GM11168 (cell line): ENCODE measurements at regions not wholly inside any gene's neighbourhood (a gene's known extent, or its start where the extent isn't known, plus 50 kb on each side); places are given as distances from the start of the nearest gene placed in this dataset.
"Not testable (repeated sequence)": the region's sequence is repeated elsewhere in the genome, so short reads cannot be mapped to it uniquely, and the experiment has no call there.

Experiments used
- in situ Hi-C: fragments of 300-500 bp; cut with MboI; formaldehyde crosslinking; loops from one replicate; pipeline ENCODE4 v1.12.0; 2022; ENCODE audit warnings: low sequenced_read_pairs; ENCODE audit not compliant: unreplicated experiment

GRCh38 chr9:27671636-27672035 is 98.4 kb upstream of the C9orf72 start:
- in situ Hi-C loops: no loop called here

DNA sequence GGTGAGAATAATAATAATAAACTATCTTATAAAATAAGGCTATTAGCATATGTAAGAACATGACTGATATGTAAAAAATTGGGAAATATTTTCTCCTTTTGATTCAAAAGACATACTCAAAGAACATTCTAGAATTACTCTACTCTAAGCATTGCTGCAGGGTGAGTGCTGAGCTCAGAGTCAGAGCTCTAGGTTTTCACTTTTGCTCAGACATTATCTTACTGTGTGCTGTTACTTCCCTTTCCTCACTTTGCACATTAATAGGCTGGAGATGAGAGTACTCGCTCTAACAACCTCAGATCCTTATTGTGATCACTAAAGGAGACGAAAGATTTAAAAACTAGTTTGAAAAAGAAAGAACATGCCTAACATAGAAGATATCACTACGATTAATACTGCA is 99.4 kb upstream of the C9orf72 start:
- in situ Hi-C loops: no loop called here

- in situ Hi-C loops: no loop called here
Observed at GRCh38 chr9:27673641-27674040, 100.4 kb upstream of the C9orf72 start.

DNA sequence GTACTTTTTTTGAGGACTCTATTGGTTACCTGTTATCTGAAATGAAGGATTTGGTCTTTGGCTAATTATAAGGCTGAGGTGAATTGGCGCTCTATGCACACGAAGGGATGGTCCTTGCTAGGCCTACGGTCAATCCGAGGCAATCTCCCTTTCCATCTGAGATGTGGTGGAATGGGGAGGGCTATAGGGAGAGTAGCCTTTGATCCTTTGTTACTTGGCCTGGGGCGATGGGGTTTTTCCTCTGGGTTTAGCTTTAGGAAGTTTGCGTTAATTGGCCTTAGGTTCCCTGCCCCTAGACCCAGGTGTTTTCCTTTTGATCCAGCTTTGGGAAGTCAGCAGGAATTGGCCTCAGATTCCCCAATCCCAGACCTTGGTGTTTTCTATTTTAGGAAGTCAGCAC is 102.1 kb upstream of the C9orf72 start:
- in situ Hi-C loops: no loop called here

GRCh38 chr9:27676827-27677226 is 103.5 kb upstream of the C9orf72 start:
- in situ Hi-C loops: no loop called here

DNA sequence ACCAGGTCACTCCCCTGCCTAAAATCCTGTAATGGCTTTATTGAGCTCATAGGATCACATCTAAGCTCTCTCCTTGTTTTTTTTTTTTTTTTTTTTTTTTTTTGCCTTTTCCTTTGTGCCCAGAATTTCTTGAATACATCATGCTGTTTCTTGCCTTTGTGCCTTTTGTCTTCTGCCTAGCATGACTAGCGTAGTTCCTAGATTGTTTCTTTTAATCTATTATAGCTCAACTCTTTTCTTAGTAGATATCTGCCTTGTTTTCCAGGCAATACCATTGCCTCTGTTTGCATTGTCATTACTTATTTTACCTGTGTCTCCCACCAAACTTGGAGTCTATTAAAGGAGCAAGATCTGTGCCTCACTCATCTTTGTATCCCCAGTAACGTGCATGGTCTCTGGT is 106.1 kb upstream of the C9orf72 start:
- in situ Hi-C loops: no loop called here

DNA sequence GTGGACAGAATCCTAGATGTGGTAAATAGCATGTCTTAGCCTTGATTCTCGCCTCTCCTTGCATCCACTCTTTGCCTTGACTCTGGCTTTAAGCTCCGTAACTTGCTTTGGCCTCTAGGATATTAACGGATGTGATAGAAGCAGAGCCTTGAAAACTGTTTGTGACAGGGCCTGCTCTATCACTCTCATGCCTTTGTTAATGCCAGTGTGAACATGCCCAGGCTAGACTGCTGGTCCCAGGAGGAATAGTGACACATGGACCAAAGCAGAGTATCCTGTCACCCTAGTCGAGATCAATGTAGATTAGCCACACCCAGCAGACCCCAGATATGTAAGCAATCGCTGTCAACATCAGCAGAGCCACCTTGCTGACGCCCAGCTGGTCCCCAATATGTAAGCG is 109.9 kb upstream of the C9orf72 start:
- in situ Hi-C loops: loop anchor here (10.0 kb wide), 1 partner anchor 62 kb away; no protein-coding TSS in a partner anchor

GRCh38 chr9:27688954-27689353 is 115.7 kb upstream of the C9orf72 start:
- in situ Hi-C loops: loop anchor here (10.0 kb wide), 1 partner anchor 56 kb away; no protein-coding TSS in a partner anchor

GRCh38 chr9:27690816-27691215 is 117.5 kb upstream of the C9orf72 start:
- in situ Hi-C loops: not testable (repeated sequence)

GRCh38 chr9:27699621-27700020 is 126.3 kb upstream of the C9orf72 start:
- in situ Hi-C loops: no loop called here

GRCh38 chr9:27701016-27701415 is 127.7 kb upstream of the C9orf72 start:
- in situ Hi-C loops: no loop called here

DNA sequence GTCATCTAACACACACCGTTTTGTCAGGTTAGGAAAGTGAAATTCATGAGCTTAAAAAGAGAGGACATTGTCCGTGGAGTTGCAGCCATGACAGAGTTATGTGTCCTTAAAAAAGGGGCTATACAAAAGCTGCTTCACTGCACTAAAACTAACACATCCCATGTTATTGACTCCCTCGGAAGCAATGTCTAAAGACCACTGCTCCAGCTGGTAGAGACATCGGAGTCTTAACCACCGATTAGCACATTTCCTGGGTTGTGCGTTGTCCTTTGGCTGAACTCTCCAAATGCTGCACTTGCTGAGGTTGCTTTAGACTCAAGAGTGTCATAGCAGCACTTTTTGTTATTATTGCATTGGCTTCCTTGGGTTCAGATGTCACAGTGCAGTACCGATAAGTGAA is 128.3 kb upstream of the C9orf72 start:
- in situ Hi-C loops: no loop called here

GRCh38 chr9:27703216-27703980 is 130.1 kb upstream of the C9orf72 start:
- in situ Hi-C loops: no loop called here

DNA sequence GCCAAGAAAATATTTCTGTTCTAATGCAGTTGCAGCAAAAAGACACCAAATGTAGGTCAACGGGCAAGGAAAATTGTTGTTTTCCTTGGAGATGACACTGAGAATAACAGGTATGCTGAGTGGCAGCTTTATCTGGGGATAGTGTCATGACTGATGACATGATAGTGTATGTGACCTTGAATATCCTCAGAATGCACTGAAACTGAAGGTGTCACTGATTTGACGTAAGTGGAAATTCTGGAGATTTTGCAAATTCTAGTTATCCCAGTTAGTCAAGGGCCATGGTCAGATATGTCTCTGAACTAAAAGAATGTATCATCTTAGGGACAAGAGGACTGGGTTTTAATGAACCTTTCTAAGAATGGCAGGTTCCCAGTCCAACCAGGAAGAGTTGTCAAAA is 138.0 kb upstream of the C9orf72 start:
- in situ Hi-C loops: no loop called here

DNA sequence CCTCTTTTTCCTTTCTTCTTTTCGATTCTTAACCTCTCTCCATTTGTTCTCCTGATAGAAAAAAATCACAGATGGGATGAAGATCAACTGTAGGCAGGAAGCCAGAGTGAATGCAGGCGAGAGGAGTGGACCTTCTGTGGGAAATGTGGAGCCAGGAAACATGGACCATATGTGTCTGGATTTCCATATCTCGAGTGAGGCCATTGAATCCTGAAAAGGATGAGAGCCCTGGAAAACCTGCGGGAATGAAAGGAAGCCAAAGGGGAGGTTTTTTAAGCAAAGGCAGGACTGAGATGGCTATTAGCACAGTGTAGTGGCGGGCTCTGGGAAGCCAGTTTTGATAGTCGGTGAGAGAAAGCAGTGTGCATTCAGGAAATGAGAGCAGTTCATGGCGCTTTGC is 139.5 kb upstream of the C9orf72 start:
- in situ Hi-C loops: no loop called here

GRCh38 chr9:27714388-27714787 is 141.1 kb upstream of the C9orf72 start:
- in situ Hi-C loops: no loop called here

DNA sequence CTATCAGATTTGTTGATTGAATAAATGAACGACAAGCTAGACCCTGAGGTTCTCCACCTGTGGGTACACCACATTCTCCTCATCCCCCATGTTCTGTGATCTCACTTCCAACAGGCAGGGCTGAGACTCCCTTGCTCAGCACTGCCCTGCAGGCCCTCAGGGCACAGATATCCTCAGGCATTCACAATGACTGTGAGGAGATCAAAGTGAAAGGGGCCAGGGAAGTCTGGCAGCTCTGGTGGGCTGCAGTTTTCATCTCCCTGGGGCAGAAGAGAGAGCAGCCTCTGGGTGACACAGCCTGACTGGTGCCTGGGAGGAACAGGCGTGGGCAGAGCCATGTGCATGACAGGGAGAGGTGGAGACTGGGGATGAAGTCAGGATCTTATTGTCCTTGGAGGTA is 142.4 kb upstream of the C9orf72 start:
- in situ Hi-C loops: no loop called here

DNA sequence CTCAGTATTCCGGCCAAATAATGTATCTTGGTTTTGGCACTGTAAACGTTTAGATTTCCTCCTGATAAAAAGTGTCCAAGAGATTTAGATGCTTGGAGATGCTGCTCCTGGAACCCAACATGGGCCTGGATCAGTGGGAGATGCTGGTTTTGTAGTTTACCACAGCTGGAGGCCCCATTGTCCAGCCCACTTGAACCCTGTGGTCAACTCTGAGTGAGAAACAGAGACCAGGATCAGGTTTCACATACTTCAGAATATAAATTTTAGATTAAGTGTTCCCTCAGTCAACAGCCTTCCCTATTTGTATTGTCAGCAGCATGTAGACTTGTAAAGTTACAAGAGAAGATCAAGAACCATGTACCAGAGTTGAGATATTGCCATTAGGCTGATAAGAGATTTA is 144.7 kb upstream of the C9orf72 start:
- in situ Hi-C loops: no loop called here

DNA sequence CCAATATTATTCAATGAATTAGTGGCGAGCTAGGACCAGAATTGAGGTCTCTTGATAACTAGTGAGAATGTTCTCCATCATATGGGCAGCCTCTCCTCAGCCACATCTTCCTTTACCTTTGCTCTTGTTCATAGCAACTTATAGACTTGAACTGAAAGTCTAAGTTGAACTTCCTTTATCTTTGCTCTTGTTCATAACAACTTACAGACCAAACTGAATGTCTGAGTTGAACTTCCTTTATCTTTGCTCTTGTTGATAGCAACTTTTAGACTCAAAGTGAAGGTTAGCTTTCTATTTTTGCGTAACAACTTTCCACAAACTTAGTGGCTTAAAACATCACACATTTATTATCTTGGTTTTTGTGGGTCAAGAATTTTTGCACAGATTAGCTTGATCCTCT is 146.4 kb upstream of the C9orf72 start:
- in situ Hi-C loops: loop anchor here (10.0 kb wide), 1 partner anchor 355 kb away; no protein-coding TSS in a partner anchor

DNA sequence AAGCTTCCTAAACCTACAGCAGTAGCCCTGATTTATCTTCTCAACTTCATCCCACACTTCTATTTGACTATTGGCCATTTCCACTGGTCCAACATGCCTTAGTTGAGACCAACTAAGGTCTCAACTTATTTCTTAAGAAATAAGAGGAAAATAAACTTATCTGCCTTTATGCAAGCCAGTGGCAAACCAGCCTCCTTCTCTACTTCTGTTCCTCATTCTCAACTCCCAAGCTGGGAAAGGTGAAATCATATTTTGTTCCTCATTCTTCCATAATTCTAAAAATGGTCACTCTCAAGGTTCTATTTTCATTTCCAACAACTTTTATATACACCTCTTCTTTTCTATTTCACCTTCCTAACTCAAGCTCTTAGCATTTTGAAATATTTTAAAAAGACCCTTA is 149.6 kb upstream of the C9orf72 start:
- in situ Hi-C loops: loop anchor here (10.0 kb wide), 1 partner anchor 352 kb away; no protein-coding TSS in a partner anchor

GRCh38 chr9:27726244-27727081 is 153.2 kb upstream of the C9orf72 start:
- in situ Hi-C loops: loop anchor here (10.0 kb wide), 1 partner anchor 348 kb away; no protein-coding TSS in a partner anchor
